ENCODE measurements at regions not wholly inside any gene's neighbourhood (a gene's known extent, or its start where the extent isn't known, plus 50 kb on each side); places are given as distances from the start of the nearest gene placed in this dataset.

GRCh38 chr3:145219355-145220235, 941.4 kb downstream of the PLOD2 start:
- TF ChIP-seq POLR2A (IDR thresholded peaks at IDR 0.05) = no peak
- no peak for TF ChIP-seq CTCF (IDR thresholded peaks at IDR 0.05)
- no peak for TF ChIP-seq POLR2AphosphoS5 (IDR thresholded peaks at IDR 0.05)

Data from breast epithelium (tissue), 3 donors.